ENCODE measurements at regions not wholly inside any gene's neighbourhood (a gene's known extent, or its start where the extent isn't known, plus 50 kb on each side); places are given as distances from the start of the nearest gene placed in this dataset.
A peak's percentile ranks its signal among the peaks of the same experiment; 100 is the strongest.

GRCh38 chr12:14261861-14262260 lies 103.6 kb upstream of the ATF7IP start:
- no peaks in the 10 kb centered on the region for H3K36me3 ChIP-seq
- H3K9me3 ChIP-seq, result no peaks in the 10 kb centered on the region
- intact Hi-C loops (cut with DNase I), result no loop called here
- ATAC-seq (no peak), DNase-seq (no peak)
- H3K27me3 ChIP-seq, result no peaks in the 10 kb centered on the region
- peaks cover 30% of the 10 kb centered on the region for H3K4me1 ChIP-seq
- no peak for TF ChIP-seq CTCF (IDR thresholded peaks at IDR 0.05)
- H3K4me3 ChIP-seq, result no peak overlapping the region
- H3K27ac ChIP-seq, result peak overlapping the region; percentile 93

GRCh38 chr12:14262771-14263511 lies 102.5 kb upstream of the ATF7IP start:
- intact Hi-C loops (cut with DNase I), result no loop called here
- Histone ChIP-seq H3K36me3 (no peaks in the 10 kb centered on the region), H3K4me1 (peaks cover 22% of the 10 kb centered on the region), H3K4me3 (no peak overlapping the region), H3K27me3 (no peaks in the 10 kb centered on the region), H3K9me3 (no peaks in the 10 kb centered on the region), H3K27ac (no peak overlapping the region)
- ATAC-seq (no peak), DNase-seq (no peak)
- no peak for TF ChIP-seq CTCF (IDR thresholded peaks at IDR 0.05)

GRCh38 chr12:14263742-14264141 lies 101.7 kb upstream of the ATF7IP start:
- H3K4me1 ChIP-seq, result peaks cover 15% of the 10 kb centered on the region
- H3K36me3 ChIP-seq, result no peaks in the 10 kb centered on the region
- H3K27ac ChIP-seq, result no peak overlapping the region
- H3K27me3 ChIP-seq, result no peaks in the 10 kb centered on the region
- ATAC-seq (no peak), DNase-seq (no peak)
- TF ChIP-seq CTCF (IDR thresholded peaks at IDR 0.05), result no peak
- intact Hi-C loops (cut with DNase I), result no loop called here
- H3K9me3 ChIP-seq, result no peaks in the 10 kb centered on the region
- H3K4me3 ChIP-seq, result no peak overlapping the region

GRCh38 chr12:14264316-14264715 lies 101.2 kb upstream of the ATF7IP start:
- ATAC-seq, result no peak
- intact Hi-C loops (cut with DNase I), result no loop called here
- Histone ChIP-seq H3K9me3 (no peaks in the 10 kb centered on the region), H3K4me3 (no peak overlapping the region), H3K4me1 (peaks cover 15% of the 10 kb centered on the region), H3K27ac (no peak overlapping the region), H3K36me3 (no peaks in the 10 kb centered on the region), H3K27me3 (no peaks in the 10 kb centered on the region)
- no peak for DNase-seq
- no peak for TF ChIP-seq CTCF (IDR thresholded peaks at IDR 0.05)

GRCh38 chr12:14264778-14265177 lies 100.7 kb upstream of the ATF7IP start:
- Histone ChIP-seq H3K4me3 (no peak overlapping the region), H3K4me1 (peaks cover 15% of the 10 kb centered on the region), H3K36me3 (no peaks in the 10 kb centered on the region), H3K27me3 (no peaks in the 10 kb centered on the region), H3K27ac (no peak overlapping the region), H3K9me3 (no peaks in the 10 kb centered on the region)
- peak; percentile 59 for ATAC-seq
- no peak for DNase-seq
- no peak for TF ChIP-seq CTCF (IDR thresholded peaks at IDR 0.05)
- intact Hi-C loops (cut with DNase I), result no loop called here

GRCh38 chr12:14268120-14268515 lies 97.4 kb upstream of the ATF7IP start:
- Histone ChIP-seq H3K9me3 (no peaks in the 10 kb centered on the region), H3K27me3 (no peaks in the 10 kb centered on the region), H3K36me3 (no peaks in the 10 kb centered on the region), H3K4me3 (no peak overlapping the region), H3K4me1 (no peaks in the 10 kb centered on the region), H3K27ac (no peak overlapping the region)
- intact Hi-C loops (cut with DNase I), result no loop called here
- DNase-seq (no peak), ATAC-seq (no peak)
- TF ChIP-seq CTCF (IDR thresholded peaks at IDR 0.05), result no peak
